B cell (primary cell): ENCODE measurements at regions not wholly inside any gene's neighbourhood (a gene's known extent, or its start where the extent isn't known, plus 50 kb on each side); places are given as distances from the start of the nearest gene placed in this dataset.

ENCODE experiments used
- ATAC-seq: fragments of 200-7000 bp; cut with Tn5 transposase; one replicate; pipeline ENCODE4 v1.10.0; 2021; ENCODE audit warnings: low read depth, mild to moderate bottlenecking, moderate number of reproducible peaks, moderate library complexity
- CTCF ChIA-PET: fragments of 350-600 bp; sonication (Branson Sonifier 250); formaldehyde crosslinking; loops from one replicate; lab custom pipeline; 2021; ENCODE audit warnings: antibody characterized with exemption, inconsistent platforms; lab: Charles Lee
- POLR2A ChIA-PET: fragments of 350-600 bp; sonication (Branson Sonifier 250); formaldehyde crosslinking; loops from one replicate; lab custom pipeline; 2021; ENCODE audit warnings: antibody characterized with exemption; lab: Charles Lee
- DNase-seq: peaks from one replicate; pipeline ENCODE4 v3.0.0; 2013
- H2AFZ ChIP-seq: 2 replicates; pipeline ENCODE4 v1.6.1; 2012; ENCODE audit warnings: mild to moderate bottlenecking, low read depth, low read length; ENCODE audit not compliant: insufficient read depth, poor library complexity, severe bottlenecking
- H3K27ac ChIP-seq, 2 donors: 1 replicate in 1 of 2; 2 replicates in 1 of 2; pipeline ENCODE4 v1.5.1; 2012 to 2013; ENCODE audit warnings: low read length in 2 of 2, mild to moderate bottlenecking in 2 of 2, moderate library complexity in 1 of 2
- H3K27me3 ChIP-seq, 4 experiments: fragments of 200-600 bp in 1 of 4; sonication (generic) in 1 of 4; replicated peaks in 1 of 4; 1 replicate in 2 of 4; 2 replicates in 2 of 4; pipeline versions ENCODE4 v1.6.1 to v1.7.0; 2013 to 2016; ENCODE audit warnings: low read length in 3 of 4, mild to moderate bottlenecking in 2 of 4, mixed read lengths in 1 of 4, moderate library complexity in 1 of 4; ENCODE audit not compliant: insufficient read depth in 4 of 4, control insufficient read depth in 3 of 4; ENCODE audit errors: control extremely low read depth in 1 of 4
- H3K36me3 ChIP-seq, 2 experiments: replicated peaks in 1 of 2; 1 replicate in 1 of 2; 2 replicates in 1 of 2; pipeline versions ENCODE4 v1.6.1 to v1.7.1; 2013; ENCODE audit warnings: low read length in 1 of 2; ENCODE audit not compliant: insufficient read depth in 2 of 2, control insufficient read depth in 1 of 2; ENCODE audit errors: control extremely low read depth in 1 of 2, extremely low read depth in 1 of 2
- H3K4me1 ChIP-seq, 2 donors: fragments of 200-600 bp in 1 of 2; sonication (generic) in 1 of 2; 1 replicate in 1 of 2; 2 replicates in 1 of 2; pipeline versions ENCODE4 v1.5.1 to v1.6.1; 2013 to 2017; ENCODE audit warnings: low read length in 2 of 2; ENCODE audit not compliant: control insufficient read depth in 2 of 2, insufficient read depth in 2 of 2
- H3K4me2 ChIP-seq: replicated peaks from 2 replicates; pipeline ENCODE3; 2012; ENCODE audit warnings: mild to moderate bottlenecking, low read depth, low read length; ENCODE audit not compliant: poor library complexity, severe bottlenecking
- H3K4me3 ChIP-seq, 5 experiments: fragments of 200-600 bp in 1 of 5; sonication (generic) in 1 of 5; 1 replicate in 3 of 5; 2 replicates in 2 of 5; pipeline versions ENCODE4 v1.5.1 to v1.7.0; 2011 to 2016; ENCODE audit warnings: low read length in 4 of 5, mild to moderate bottlenecking in 4 of 5, low read depth in 2 of 5, control low read depth in 1 of 5, moderate library complexity in 1 of 5; ENCODE audit not compliant: insufficient read depth in 1 of 5; ENCODE audit errors: control extremely low read depth in 1 of 5, extremely low read depth in 1 of 5
- H3K79me2 ChIP-seq: fragments of 200-600 bp; sonication (generic); one replicate; pipeline ENCODE4 v1.6.0; 2016; ENCODE audit warnings: low read length; ENCODE audit not compliant: control insufficient read depth, insufficient read depth
- H3K9ac ChIP-seq: fragments of 200-600 bp; sonication (generic); 2 replicates; pipeline ENCODE4 v1.6.1; 2017; ENCODE audit warnings: mild to moderate bottlenecking, low read length, moderate library complexity
- H3K9me3 ChIP-seq, 3 donors: one replicate each; pipeline versions ENCODE4 v1.6.1 to v1.7.1; 2013; ENCODE audit warnings: low read length in 2 of 3; ENCODE audit not compliant: control insufficient read depth in 2 of 3, insufficient read depth in 1 of 3; ENCODE audit errors: control extremely low read depth in 1 of 3
- H4K20me1 ChIP-seq: 2 replicates; pipeline ENCODE4 v1.6.0; 2012; ENCODE audit warnings: mild to moderate bottlenecking, low read length; ENCODE audit not compliant: insufficient read depth, control insufficient read depth, poor library complexity, severe bottlenecking
- H3K27ac Mint-ChIP-seq: one replicate; pipeline ENCODE4 v1.8.0; 2021; ENCODE audit warnings: mixed read lengths
- H3K27me3 Mint-ChIP-seq: one replicate; pipeline ENCODE4 v1.8.0; 2021; ENCODE audit warnings: mixed read lengths
- H3K4me1 Mint-ChIP-seq: one replicate; pipeline ENCODE4 v1.8.0; 2021; ENCODE audit warnings: mixed read lengths
- H3K4me3 Mint-ChIP-seq: one replicate; pipeline ENCODE4 v1.8.0; 2021; ENCODE audit warnings: mixed read lengths
- H3K9me3 Mint-ChIP-seq: one replicate; pipeline ENCODE4 v1.8.0; 2022; ENCODE audit warnings: mixed read lengths; ENCODE audit not compliant: insufficient read depth
- CTCF ChIP-seq: fragments of 200-600 bp; IDR thresholded peaks from one replicate; pipeline ENCODE4 v1.8.0; 2022; ENCODE audit warnings: antibody characterized with exemption, mild to moderate bottlenecking
- EZH2 ChIP-seq: IDR thresholded peaks from 2 replicates; pipeline ENCODE4 v1.6.1; 2012; ENCODE audit warnings: borderline replicate concordance, low read depth, mild to moderate bottlenecking, moderate library complexity, low read length; ENCODE audit not compliant: insufficient read depth, poor library complexity, severe bottlenecking
- WGBS: methylation state at CpG from one replicate; pipeline ENCODE4 v1.1.5; 2013; ENCODE audit warnings: missing lambda C conversion rate; ENCODE audit not compliant: insufficient coverage; 5-methylcytosine and 5-hydroxymethylcytosine counted together
- intact Hi-C: fragments of 100-400 bp; cut with micrococcal nuclease; formaldehyde crosslinking; loops from one replicate; pipeline ENCODE4 v1.10.0; 2022

GRCh38 chr13:31064636-31065035, 97.1 kb downstream of the HSPH1 start:
- WGBS = 73% methylated on average over 3 of the region's 4 CpGs

GRCh38 chr13:31063772-31064171, 97.9 kb downstream of the HSPH1 start:
- no peak for DNase-seq
- no CpG with 5 or more reads among the region's 1 CpG for WGBS

More at GRCh38 chr13:31064636-31065035, 97.1 kb downstream of the HSPH1 start:
- Mint-ChIP-seq H3K27ac (no peak overlapping the region), H3K27me3 (peaks cover 20% of the 10 kb centered on the region), H3K4me1 (no peaks in the 10 kb centered on the region), H3K4me3 (no peak overlapping the region), H3K9me3 (peaks cover 2% of the 10 kb centered on the region)
- CTCF ChIA-PET = interaction anchor here (0.6 kb wide), 1 partner anchor 20 kb away, joined by 3 read pairs; no protein-coding TSS in a partner anchor
- no peak overlapping the region for H2AFZ ChIP-seq
- H3K9ac ChIP-seq = no peak overlapping the region
- intact Hi-C loops = no loop called here
- H3K4me2 ChIP-seq = no peak overlapping the region
- POLR2A ChIA-PET = no interaction called here
- TF ChIP-seq EZH2 = no peak
- TF ChIP-seq CTCF = no peak
- no peak overlapping the region for H3K4me3 ChIP-seq
- peaks cover 0 to 2% (median 0%) of the 10 kb centered on the region in 4 experiments for H3K27me3 ChIP-seq
- no peak for DNase-seq
- no peaks in the 10 kb centered on the region for H3K79me2 ChIP-seq
- no peak overlapping the region for H3K27ac ChIP-seq
- H4K20me1 ChIP-seq = no peaks in the 10 kb centered on the region
- no peaks in the 10 kb centered on the region for H3K4me1 ChIP-seq
- no peaks in the 10 kb centered on the region for H3K36me3 ChIP-seq
- H3K9me3 ChIP-seq = peaks cover 0 to 2% (median 0%) of the 10 kb centered on the region in 3 donors
- no peak for ATAC-seq

More at GRCh38 chr13:31063772-31064171, 97.9 kb downstream of the HSPH1 start:
- Histone ChIP-seq H3K9ac (no peak overlapping the region), H3K4me2 (no peak overlapping the region), H3K9me3 (peaks cover 0 to 2% (median 0%) of the 10 kb centered on the region in 3 donors), H3K4me3 (no peak overlapping the region), H3K79me2 (no peaks in the 10 kb centered on the region), H4K20me1 (no peaks in the 10 kb centered on the region), H2AFZ (no peak overlapping the region), H3K36me3 (no peaks in the 10 kb centered on the region), H3K27ac (no peak overlapping the region), H3K4me1 (no peaks in the 10 kb centered on the region), H3K27me3 (peaks cover 0 to 2% (median 0%) of the 10 kb centered on the region in 4 experiments)
- ChIA-PET CTCF (no interaction called here), POLR2A (no interaction called here)
- H3K27ac Mint-ChIP-seq = no peak overlapping the region
- H3K9me3 Mint-ChIP-seq = peaks cover 2% of the 10 kb centered on the region
- intact Hi-C loops = no loop called here
- peaks cover 20% of the 10 kb centered on the region for H3K27me3 Mint-ChIP-seq
- H3K4me1 Mint-ChIP-seq = no peaks in the 10 kb centered on the region
- no peak for ATAC-seq
- TF ChIP-seq EZH2 (no peak), CTCF (no peak)
- H3K4me3 Mint-ChIP-seq = no peak overlapping the region
